HCT116 (cell line): ENCODE measurements at regions not wholly inside any gene's neighbourhood (a gene's known extent, or its start where the extent isn't known, plus 50 kb on each side); places are given as distances from the start of the nearest gene placed in this dataset.

Source experiments
- ATAC-seq: fragments of 200-7000 bp; cut with Tn5 transposase; 2 replicates; pipeline ENCODE4 v1.9.1; 2020; ENCODE audit warnings: mild to moderate bottlenecking, moderate library complexity
- BruUV-seq: library from RNA; stranded (reverse); fragments of 400-500 nt; replicated peaks from 2 replicates; lab custom pipeline; 2021; lab: Mats Ljungman, UMichigan
- CTCF ChIA-PET: fragments of 300-600 bp; sonication (Branson Sonifier 250); formaldehyde crosslinking; loops from one replicate; lab custom pipeline; 2021; ENCODE audit warnings: antibody characterized with exemption; lab: Charles Lee
- POLR2A ChIA-PET: fragments of 300-600, 350-600 bp; sonication (Branson Sonifier 250); formaldehyde crosslinking; loops from one replicate; lab custom pipeline; 2021; ENCODE audit warnings: antibody characterized with exemption; lab: Charles Lee
- RAD21 ChIA-PET, 2 experiments: fragments of 300-600 bp; sonication (Branson Sonifier 250); formaldehyde crosslinking; loops; one replicate each; lab custom pipeline; 2023; ENCODE audit warnings: low total read pairs in 2 of 2; ENCODE audit not compliant: uncharacterized antibody in 2 of 2, unreplicated experiment in 2 of 2, low non-redundant PET in 1 of 2; lab: Charles Lee
- DNase-seq: peaks from one replicate; pipeline ENCODE4 v3.0.0-alpha.2; 2010; ENCODE audit warnings: low read depth, low spot score
- H2AFZ ChIP-seq: fragments of 200-600 bp; shearing (Covaris generic), sonication (generic); 2 replicates; pipeline ENCODE4 v1.6.1; 2017; ENCODE audit warnings: low read depth, mixed run types, mixed read lengths, antibody characterized with exemption, low read length; ENCODE audit not compliant: poor library complexity, severe bottlenecking
- H3K27ac ChIP-seq: 2 replicates; pipeline ENCODE4 v1.5.1; 2012; ENCODE audit warnings: low read depth, low read length
- H3K27me3 ChIP-seq: fragments of 200-600 bp; sonication (generic); 2 replicates; pipeline ENCODE4 v1.6.1; 2016; ENCODE audit warnings: mixed run types, low read length, mixed read lengths; ENCODE audit not compliant: insufficient read depth
- H3K36me3 ChIP-seq, 2 experiments: fragments of 200-500 bp in 1 of 2; fragments of 200-600 bp in 1 of 2; sonication (Bioruptor generic) in 1 of 2; sonication (generic) in 1 of 2; 2 replicates each; pipeline versions ENCODE4 v1.5.1 to v1.6.1; 2014 to 2016; ENCODE audit warnings: low read length in 2 of 2, inconsistent platforms in 1 of 2, mixed read lengths in 1 of 2, mixed run types in 1 of 2; ENCODE audit not compliant: insufficient read depth in 2 of 2, control insufficient read depth in 1 of 2
- H3K4me1 ChIP-seq, 2 experiments: fragments of 200-600 bp in 1 of 2; sonication (generic) in 1 of 2; 2 replicates each; pipeline versions ENCODE4 v1.5.1 to v1.6.1; 2012 to 2017; ENCODE audit warnings: low read length in 2 of 2, inconsistent platforms in 1 of 2, mild to moderate bottlenecking in 1 of 2, mixed read lengths in 1 of 2, mixed run types in 1 of 2, moderate library complexity in 1 of 2; ENCODE audit not compliant: insufficient read depth in 2 of 2, control insufficient read depth in 1 of 2
- H3K4me2 ChIP-seq: fragments of 200-600 bp; sonication (generic); 2 replicates; pipeline ENCODE4 v1.6.1; 2017; ENCODE audit warnings: mixed run types, low read length, mixed read lengths
- H3K4me3 ChIP-seq, 2 experiments: fragments of 200-600 bp in 1 of 2; sonication (generic) in 1 of 2; replicated peaks in 1 of 2; 2 replicates each; pipeline ENCODE4 v1.5.1; 2011 to 2016; ENCODE audit warnings: low read length in 2 of 2, control low read depth in 1 of 2, low read depth in 1 of 2, mild to moderate bottlenecking in 1 of 2, mixed read lengths in 1 of 2, mixed run types in 1 of 2
- H3K79me2 ChIP-seq: fragments of 200-600 bp; sonication (generic); 2 replicates; pipeline ENCODE4 v1.6.1; 2017; ENCODE audit warnings: mild to moderate bottlenecking, mixed run types, low read length, moderate library complexity, mixed read lengths; ENCODE audit not compliant: insufficient read depth
- H3K9ac ChIP-seq: fragments of 200-600 bp; sonication (generic); 2 replicates; pipeline ENCODE4 v1.6.1; 2016; ENCODE audit warnings: low read length, mixed read lengths
- H3K9me2 ChIP-seq: fragments of 200-600 bp; sonication (generic), shearing (Covaris generic); 2 replicates; pipeline ENCODE4 v1.6.1; 2017; ENCODE audit warnings: mixed run types, mild to moderate bottlenecking, moderate library complexity; ENCODE audit not compliant: insufficient read depth
- H3K9me3 ChIP-seq, 2 experiments: fragments of 200-500 bp in 1 of 2; fragments of 200-600 bp in 1 of 2; sonication (Bioruptor generic) in 1 of 2; sonication (generic) in 1 of 2; 2 replicates each; pipeline ENCODE4 v1.6.1; 2014 to 2017; ENCODE audit warnings: low read length in 2 of 2, mixed read lengths in 2 of 2, inconsistent platforms in 1 of 2, low read depth in 1 of 2, mild to moderate bottlenecking in 1 of 2, mixed run types in 1 of 2, moderate library complexity in 1 of 2; ENCODE audit not compliant: control insufficient read depth in 1 of 2, insufficient read depth in 1 of 2
- H4K20me1 ChIP-seq: fragments of 200-600 bp; sonication (generic), shearing (Covaris generic); 2 replicates; pipeline ENCODE4 v1.6.1; 2017; ENCODE audit warnings: mixed run types, mild to moderate bottlenecking, moderate library complexity; ENCODE audit not compliant: insufficient read depth
- CTCF ChIP-seq, 3 experiments: fragments of 200-600 bp in 1 of 3; sonication (generic) in 1 of 3; IDR thresholded peaks in 2 of 3; conservative IDR thresholded peaks in 1 of 3; 2 replicates each; pipeline ENCODE4 v1.5.1; 2012 to 2017; ENCODE audit warnings: low read depth in 2 of 3, low read length in 2 of 3, antibody characterized with exemption in 1 of 3, borderline replicate concordance in 1 of 3, control low read depth in 1 of 3, mild to moderate bottlenecking in 1 of 3, mixed read lengths in 1 of 3, mixed run types in 1 of 3, moderate library complexity in 1 of 3; ENCODE audit not compliant: insufficient read depth in 1 of 3
- ELF1 ChIP-seq: IDR thresholded peaks from 2 replicates; pipeline ENCODE4 v1.6.1; 2012; ENCODE audit warnings: low read depth, borderline replicate concordance
- EZH2phosphoT487 ChIP-seq: fragments of 200-600 bp; IDR thresholded peaks from 2 replicates; pipeline ENCODE4 v1.6.1; 2018; ENCODE audit warnings: antibody characterized with exemption, borderline replicate concordance
- JUND ChIP-seq: IDR thresholded peaks from 2 replicates; pipeline ENCODE4 v1.6.1; 2012
- SIN3A ChIP-seq: IDR thresholded peaks from 2 replicates; pipeline ENCODE4 v1.6.1; 2012; ENCODE audit warnings: low read depth
- TCF7L2 ChIP-seq: IDR thresholded peaks from 2 replicates; pipeline ENCODE4 v1.7.0; 2011; ENCODE audit warnings: borderline replicate concordance, inconsistent platforms; ENCODE audit not compliant: insufficient read depth, insufficient read length; ENCODE audit errors: extremely low read depth
- YY1 ChIP-seq: IDR thresholded peaks from 2 replicates; pipeline ENCODE4 v1.6.1; 2011; ENCODE audit warnings: low read length, low read depth, moderate library complexity, mild to moderate bottlenecking; ENCODE audit not compliant: insufficient replicate concordance; ENCODE audit errors: extremely low read depth
- ZFX ChIP-seq: fragments of 450-650 bp; IDR thresholded peaks from 2 replicates; pipeline ENCODE4 v1.6.1; 2017
- intact Hi-C: fragments of 100-400 bp; cut with micrococcal nuclease; formaldehyde crosslinking; loops from 2 replicates; pipeline ENCODE4 v1.10.0; 2022
- TF ChIP-seq, protein P1 (sequence below): IDR thresholded peaks from 2 replicates; pipeline ENCODE4 v1.6.1; 2012

GRCh38 chr20:60984666-60985065 lies 267.4 kb upstream of the CDH4 start:
- RAD21 ChIA-PET: no interaction called here
- H3K9me2 ChIP-seq: no peaks in the 10 kb centered on the region
- H3K9me3 ChIP-seq: peaks cover 0 to 32% of the 10 kb centered on the region in 2 experiments; a peak in 2 of 4 replicates

More at GRCh38 chr20:60984666-60985065, 267.4 kb upstream of the CDH4 start:
- ATAC-seq: no peak
- no peak for DNase-seq
- Histone ChIP-seq H3K4me2 (no peak overlapping the region), H3K4me3 (no peak overlapping the region), H3K9ac (no peak overlapping the region), H3K36me3 (no peaks in the 10 kb centered on the region), H3K27ac (no peak overlapping the region), H3K4me1 (no peaks in the 10 kb centered on the region), H3K27me3 (no peaks in the 10 kb centered on the region), H3K79me2 (no peaks in the 10 kb centered on the region), H2AFZ (no peak overlapping the region), H4K20me1 (no peaks in the 10 kb centered on the region)
- ChIA-PET POLR2A (no interaction called here), CTCF (no interaction called here)
- intact Hi-C loops: no loop called here
- TF ChIP-seq, protein P1, sequence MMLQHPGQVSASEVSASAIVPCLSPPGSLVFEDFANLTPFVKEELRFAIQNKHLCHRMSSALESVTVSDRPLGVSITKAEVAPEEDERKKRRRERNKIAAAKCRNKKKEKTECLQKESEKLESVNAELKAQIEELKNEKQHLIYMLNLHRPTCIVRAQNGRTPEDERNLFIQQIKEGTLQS: no peak
- TF ChIP-seq SIN3A (no peak), EZH2phosphoT487 (no peak), JUND (no peak), TCF7L2 (no peak), CTCF (IDR thresholded peaks at IDR 0.05 in 2 of 3, conservative IDR thresholded peaks at IDR 0.05 in 1 of 3; ENCODE audit: borderline replicate concordance in 1 of 3, insufficient read depth in 1 of 3, low read depth in 2 of 3, low read length in 2 of 3) (no peak), YY1 (no peak), ELF1 (no peak), ZFX (no peak)
- no TSS peak for BruUV-seq
